Retinal pigment epithelial cell (primary cell): ENCODE measurements at regions not wholly inside any gene's neighbourhood (a gene's known extent, or its start where the extent isn't known, plus 50 kb on each side); places are given as distances from the start of the nearest gene placed in this dataset.

Source experiments
- DNase-seq: peaks from one replicate; pipeline ENCODE4 v3.0.0-alpha.2; 2010; ENCODE audit warnings: low read depth
- H3K4me3 ChIP-seq: 2 replicates; pipeline ENCODE4 v1.5.1; 2011; ENCODE audit warnings: mild to moderate bottlenecking, low read length, control low read depth, moderate library complexity
- TF ChIP-seq, protein P1 (sequence below): conservative IDR thresholded peaks from 2 replicates; pipeline ENCODE4 v1.5.1; 2011; ENCODE audit warnings: low read depth, low read length, control low read depth, inconsistent platforms

DNA sequence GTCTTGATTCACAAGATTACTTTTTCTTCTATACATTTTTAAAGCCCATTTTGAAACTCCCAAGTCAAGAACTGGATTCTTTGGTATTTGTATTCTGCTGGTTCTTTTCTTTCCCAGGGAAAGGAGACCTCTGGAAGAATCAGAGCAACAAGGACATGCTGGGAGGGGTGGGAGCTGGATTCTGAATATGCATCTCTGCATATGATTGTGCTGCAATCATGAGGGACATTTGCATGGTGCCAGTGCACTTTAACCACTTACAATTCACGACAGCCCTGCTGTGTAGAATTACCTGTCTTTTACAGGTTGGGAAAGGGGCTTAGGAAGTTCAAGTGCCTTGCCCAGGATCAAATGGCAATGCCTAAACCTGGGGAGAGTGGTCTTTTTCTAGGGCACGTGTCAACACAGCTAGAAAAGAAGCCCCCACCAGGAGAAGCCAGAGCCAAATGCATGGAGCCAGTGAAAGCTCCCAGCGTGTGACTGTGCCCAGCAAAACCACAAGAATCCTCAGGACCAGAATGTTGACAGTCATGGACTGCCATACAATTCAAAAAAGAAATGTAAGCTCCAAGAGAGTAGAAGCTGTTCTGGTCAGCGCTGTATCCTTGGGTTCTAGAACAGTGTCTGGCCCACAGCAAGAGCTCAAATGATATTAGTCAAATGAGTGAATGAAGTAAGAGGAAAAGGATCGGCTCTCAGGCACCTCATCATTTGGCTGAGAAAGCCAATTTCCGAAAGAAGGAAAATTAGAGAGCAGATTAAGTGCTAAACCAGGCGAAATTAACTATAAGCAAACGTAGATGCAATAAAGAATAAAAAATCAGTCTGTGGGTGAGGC, 84.5 kb upstream of the MEF2A start:
- TF ChIP-seq, protein P1, sequence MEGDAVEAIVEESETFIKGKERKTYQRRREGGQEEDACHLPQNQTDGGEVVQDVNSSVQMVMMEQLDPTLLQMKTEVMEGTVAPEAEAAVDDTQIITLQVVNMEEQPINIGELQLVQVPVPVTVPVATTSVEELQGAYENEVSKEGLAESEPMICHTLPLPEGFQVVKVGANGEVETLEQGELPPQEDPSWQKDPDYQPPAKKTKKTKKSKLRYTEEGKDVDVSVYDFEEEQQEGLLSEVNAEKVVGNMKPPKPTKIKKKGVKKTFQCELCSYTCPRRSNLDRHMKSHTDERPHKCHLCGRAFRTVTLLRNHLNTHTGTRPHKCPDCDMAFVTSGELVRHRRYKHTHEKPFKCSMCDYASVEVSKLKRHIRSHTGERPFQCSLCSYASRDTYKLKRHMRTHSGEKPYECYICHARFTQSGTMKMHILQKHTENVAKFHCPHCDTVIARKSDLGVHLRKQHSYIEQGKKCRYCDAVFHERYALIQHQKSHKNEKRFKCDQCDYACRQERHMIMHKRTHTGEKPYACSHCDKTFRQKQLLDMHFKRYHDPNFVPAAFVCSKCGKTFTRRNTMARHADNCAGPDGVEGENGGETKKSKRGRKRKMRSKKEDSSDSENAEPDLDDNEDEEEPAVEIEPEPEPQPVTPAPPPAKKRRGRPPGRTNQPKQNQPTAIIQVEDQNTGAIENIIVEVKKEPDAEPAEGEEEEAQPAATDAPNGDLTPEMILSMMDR = no peak
- no peak for DNase-seq
- no peak overlapping the region for H3K4me3 ChIP-seq

DNA sequence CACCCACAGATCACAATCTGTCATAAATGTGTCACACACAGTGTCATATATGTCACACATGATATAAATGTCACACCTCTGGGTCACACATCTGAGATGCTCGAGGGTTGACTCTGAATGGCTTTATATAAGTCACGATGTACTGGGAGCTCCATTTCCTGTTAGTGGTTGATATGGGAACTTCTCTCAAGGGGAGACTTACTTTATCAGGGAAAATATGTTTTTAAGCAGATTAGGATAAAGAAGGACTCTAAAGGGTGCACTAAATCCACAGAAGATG, 83.9 kb upstream of the MEF2A start:
- no peak overlapping the region for H3K4me3 ChIP-seq
- TF ChIP-seq, protein P1 = peak; percentile 11
- no peak for DNase-seq

DNA sequence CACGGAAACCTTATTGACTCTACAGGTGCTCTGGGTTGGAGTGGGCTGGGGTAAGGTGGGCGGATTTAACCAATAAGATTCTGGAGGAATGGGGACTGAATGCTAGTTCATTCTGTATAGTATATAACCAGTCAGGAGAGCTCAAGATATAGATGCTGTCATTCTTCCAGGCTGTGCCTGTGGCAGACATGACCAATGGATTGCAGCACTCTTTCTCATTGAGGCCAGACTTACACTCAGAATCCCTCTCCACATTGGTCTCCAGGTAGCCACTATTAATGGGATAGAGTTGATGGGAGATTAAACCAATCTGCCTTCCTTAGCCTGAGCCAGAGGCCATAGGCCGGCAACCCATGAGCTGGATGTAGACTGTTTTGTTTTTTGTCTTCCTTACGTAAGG, 82.8 kb upstream of the MEF2A start:
- TF ChIP-seq, protein P1 = no peak
- no peak overlapping the region for H3K4me3 ChIP-seq
- no peak for DNase-seq

DNA sequence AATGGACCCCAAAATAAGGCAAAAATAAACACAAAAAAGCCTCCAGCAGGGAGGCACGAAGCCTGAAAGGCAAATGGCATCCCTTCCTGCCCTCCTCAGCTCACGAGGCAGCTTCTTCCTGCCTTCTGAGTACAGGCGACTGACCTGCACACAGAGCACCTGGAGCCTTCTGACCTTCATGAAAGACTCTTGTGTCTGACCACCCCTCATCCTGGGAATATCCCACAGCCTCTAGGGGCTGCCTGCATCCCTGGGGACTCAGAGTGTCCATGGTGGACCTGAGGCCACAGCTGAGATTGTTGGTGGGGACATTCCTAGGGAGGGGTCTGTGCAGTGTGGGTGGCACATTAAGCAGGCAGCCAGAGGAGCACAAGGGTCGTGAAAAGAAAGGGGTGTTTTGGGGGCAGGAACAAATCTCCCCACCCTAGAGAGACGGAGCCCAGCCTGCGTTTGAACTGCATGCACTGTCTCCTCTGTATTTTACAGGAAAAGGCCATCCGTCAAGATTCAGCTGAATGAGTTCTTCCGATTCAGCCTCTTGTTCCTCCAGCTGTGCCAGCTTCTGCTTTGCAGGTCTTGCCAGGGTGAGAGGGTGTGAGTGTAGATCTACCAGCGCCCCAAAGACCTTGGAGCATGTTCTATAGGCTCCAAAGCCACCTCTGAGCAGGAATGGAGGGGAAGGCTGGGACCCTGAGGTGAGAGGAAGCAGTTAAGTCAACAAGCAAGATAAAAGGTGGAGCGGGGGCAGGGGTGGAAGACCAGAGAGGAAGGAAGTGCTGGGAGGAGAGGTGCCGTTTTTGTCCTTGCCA, 80.4 kb upstream of the MEF2A start:
- no peak overlapping the region for H3K4me3 ChIP-seq
- no peak for DNase-seq
- TF ChIP-seq, protein P1 = no peak

DNA sequence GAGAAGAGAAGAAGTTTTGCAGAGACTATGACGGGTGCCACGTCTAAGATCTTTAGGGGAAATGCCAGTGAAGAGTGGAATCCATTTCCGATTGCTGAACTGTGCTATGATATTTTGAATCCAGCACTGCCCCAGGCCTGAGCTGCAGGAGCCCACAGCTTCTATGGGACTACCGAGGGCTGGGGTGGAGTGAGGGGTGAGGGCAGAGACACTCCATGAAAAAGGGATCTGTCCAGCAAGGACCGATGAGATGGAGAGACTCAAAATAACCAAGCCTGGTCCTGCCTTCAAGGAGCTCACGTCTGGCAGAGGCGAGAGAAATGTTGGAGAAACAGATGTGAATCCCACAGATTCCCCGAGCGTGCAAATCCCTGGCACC, 79.8 kb upstream of the MEF2A start:
- TF ChIP-seq, protein P1 = no peak
- no peak for DNase-seq
- peak overlapping the region; percentile 34 for H3K4me3 ChIP-seq

DNA sequence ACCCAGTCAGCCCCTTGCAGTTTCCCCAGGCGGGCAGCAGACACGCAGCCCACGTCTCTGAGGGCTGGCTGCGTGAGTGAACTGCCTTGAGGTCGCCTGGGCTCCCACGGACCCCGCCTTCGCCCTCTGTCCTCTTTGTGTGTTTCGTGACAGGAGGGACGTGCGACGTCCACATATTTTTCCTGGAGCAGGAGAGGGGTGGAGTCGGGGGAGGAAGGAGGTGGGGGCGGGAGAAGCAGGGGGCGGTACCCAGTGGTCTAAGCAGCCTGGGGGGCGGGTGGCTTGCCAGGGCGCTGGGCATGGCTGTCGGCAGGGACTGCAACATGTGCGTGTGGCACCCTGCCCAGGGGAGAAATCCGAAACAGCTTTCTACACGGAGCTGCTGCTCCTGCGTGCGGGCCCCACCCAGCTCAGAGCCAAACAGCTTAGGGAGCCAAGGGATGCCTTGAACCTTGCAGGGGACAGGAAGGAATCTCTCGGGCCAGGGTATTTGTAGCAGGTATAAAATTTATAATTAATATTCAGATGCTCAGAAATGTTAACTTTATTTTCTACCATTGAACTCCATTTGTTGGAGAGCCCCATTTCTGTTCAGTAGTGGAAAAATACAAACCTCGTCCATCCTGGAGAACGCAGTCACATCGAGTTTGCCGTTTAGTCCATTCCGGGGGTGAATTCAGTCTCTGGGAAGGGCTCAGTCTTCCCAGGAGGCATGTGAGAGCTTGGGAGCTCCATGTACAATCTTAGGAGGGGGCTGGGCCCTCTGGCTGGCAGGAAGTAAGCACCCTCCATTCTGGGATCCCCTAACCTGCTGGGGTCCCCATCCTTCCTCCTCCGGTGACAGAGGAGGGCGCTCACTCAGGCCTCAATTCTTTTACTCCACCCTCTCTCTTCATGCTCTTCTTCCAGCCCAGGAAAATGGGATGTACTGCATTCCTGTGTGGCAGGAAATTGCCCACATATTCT, 79.1 kb upstream of the MEF2A start:
- TF ChIP-seq, protein P1 = peak; percentile 2
- H3K4me3 ChIP-seq = peak overlapping the region; percentile 34

More for the DNA sequence above, 79.1 kb upstream of the MEF2A start:
- peak; percentile 52 for DNase-seq
